GM23248 (cell line): ENCODE measurements at regions not wholly inside any gene's neighbourhood (a gene's known extent, or its start where the extent isn't known, plus 50 kb on each side); places are given as distances from the start of the nearest gene placed in this dataset.

Experiments
- EZH2 ChIP-seq: fragments of 200-600 bp; sonication (generic); IDR thresholded peaks from 2 replicates; pipeline ENCODE4 v1.6.1; 2018; ENCODE audit warnings: antibody characterized with exemption, mild to moderate bottlenecking; ENCODE audit not compliant: insufficient read depth, poor library complexity, severe bottlenecking
- EZH2phosphoT487 ChIP-seq: fragments of 200-600 bp; sonication (generic); IDR thresholded peaks from 2 replicates; pipeline ENCODE4 v1.6.1; 2018; ENCODE audit warnings: antibody characterized with exemption, moderate library complexity, mild to moderate bottlenecking, low read depth; ENCODE audit not compliant: insufficient read depth

DNA sequence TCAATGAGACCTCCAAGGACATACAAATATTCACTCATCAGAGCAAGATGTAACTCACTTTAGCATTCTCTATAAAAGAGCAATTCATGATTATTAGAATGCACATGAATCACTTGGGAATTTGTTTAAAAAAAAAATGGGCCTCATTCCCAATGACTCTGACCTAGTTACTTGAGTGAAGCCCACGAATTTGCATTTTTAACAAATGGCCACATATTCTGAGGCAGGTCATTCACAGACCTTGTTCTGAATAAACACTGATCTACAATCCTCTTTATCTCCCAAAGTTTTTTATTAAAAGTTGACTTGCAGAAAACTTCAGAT lies 255.1 kb upstream of the VEGFC start:
- TF ChIP-seq EZH2: no peak
- no peak for TF ChIP-seq EZH2phosphoT487
